Ishikawa (cell line): ENCODE measurements at regions not wholly inside any gene's neighbourhood (a gene's known extent, or its start where the extent isn't known, plus 50 kb on each side); places are given as distances from the start of the nearest gene placed in this dataset.

Experiments used
- CREB1 ChIP-seq: IDR thresholded peaks from 2 replicates; pipeline ENCODE4 v1.6.1; 2012; ENCODE audit warnings: low read depth
- EGR1 ChIP-seq: IDR thresholded peaks from 2 replicates; pipeline ENCODE4 v1.6.1; 2012
- EP300 ChIP-seq: IDR thresholded peaks from 2 replicates; pipeline ENCODE4 v1.6.1; 2012; ENCODE audit warnings: borderline replicate concordance
- FOXM1 ChIP-seq: IDR thresholded peaks from 2 replicates; pipeline ENCODE4 v1.6.1; 2012; ENCODE audit warnings: low read depth, borderline replicate concordance
- REST ChIP-seq: IDR thresholded peaks from 2 replicates; pipeline ENCODE4 v1.6.1; 2012; ENCODE audit warnings: low read depth, mild to moderate bottlenecking
- TAF1 ChIP-seq: IDR thresholded peaks from 2 replicates; pipeline ENCODE4 v1.6.1; 2012; ENCODE audit warnings: low read depth, mild to moderate bottlenecking
- TEAD4 ChIP-seq: IDR thresholded peaks from 2 replicates; pipeline ENCODE4 v1.6.1; 2012
- YY1 ChIP-seq: IDR thresholded peaks from 2 replicates; pipeline ENCODE4 v1.6.1; 2012; ENCODE audit warnings: low read depth
- ZBTB7A ChIP-seq: IDR thresholded peaks from 2 replicates; pipeline ENCODE4 v1.6.1; 2012; ENCODE audit warnings: low read depth

GRCh38 chr5:97842687-97843086 lies 659.6 kb upstream of the RIOK2 start:
- TF ChIP-seq TEAD4: no peak
- no peak for TF ChIP-seq REST
- TF ChIP-seq YY1: no peak
- no peak for TF ChIP-seq TAF1
- no peak for TF ChIP-seq ZBTB7A
- no peak for TF ChIP-seq CREB1
- no peak for TF ChIP-seq EP300
- no peak for TF ChIP-seq FOXM1
- no peak for TF ChIP-seq EGR1
